GM18517 (cell line): ENCODE measurements at regions not wholly inside any gene's neighbourhood (a gene's known extent, or its start where the extent isn't known, plus 50 kb on each side); places are given as distances from the start of the nearest gene placed in this dataset.
"Not testable (repeated sequence)": the region's sequence is repeated elsewhere in the genome, so short reads cannot be mapped to it uniquely, and the experiment has no call there.

Experiments
- ATAC-seq: cut with Tn5 transposase; IDR thresholded peaks from one replicate; pipeline ENCODE4 v1.9.1; 2021; ENCODE audit warnings: mild to moderate bottlenecking, moderate library complexity; ENCODE audit not compliant: unreplicated experiment

DNA sequence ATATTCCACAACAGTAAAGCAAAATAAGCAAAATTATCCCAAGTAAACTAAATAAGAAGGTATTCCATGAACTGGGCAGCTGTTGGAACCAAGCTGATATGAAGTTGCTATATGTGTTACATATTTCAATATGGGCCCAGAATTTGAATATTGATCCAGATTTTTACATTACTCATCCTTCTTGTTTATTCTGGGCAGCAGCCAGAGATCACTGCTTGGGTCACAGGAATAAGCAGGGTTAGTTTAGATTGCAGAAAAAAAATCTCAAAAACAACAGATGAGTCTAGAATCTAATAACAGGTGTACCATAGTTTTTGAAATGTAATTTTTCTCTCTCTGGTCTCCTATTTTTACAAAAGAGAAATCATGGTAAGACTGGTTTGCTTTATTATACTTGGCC, 171.5 kb upstream of the NAMPT start:
- ATAC-seq = no peak

- ATAC-seq = no peak
Measured at GRCh38 chr7:106452031-106452851, 167.5 kb upstream of the NAMPT start.

GRCh38 chr7:106451171-106451570, 166.4 kb upstream of the NAMPT start:
- no peak for ATAC-seq

DNA sequence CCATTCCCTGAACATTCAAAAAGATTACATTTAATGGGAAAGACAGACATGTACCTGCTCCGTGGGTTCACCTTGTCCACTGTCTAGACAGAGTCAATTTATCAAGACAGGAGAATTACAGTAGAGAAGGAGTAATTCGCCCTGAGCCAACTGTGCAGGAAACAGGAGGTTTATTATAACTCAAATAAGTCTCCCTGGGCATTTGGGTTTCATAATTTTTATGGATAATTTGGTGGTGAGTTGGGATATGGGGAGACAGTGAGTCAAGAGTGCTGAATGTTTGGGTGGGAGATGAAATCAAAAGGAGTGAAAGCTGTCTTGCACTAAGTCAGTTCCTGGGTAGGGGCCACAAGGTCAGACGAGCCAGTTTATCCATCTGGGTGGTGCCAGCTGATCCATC, 165.9 kb upstream of the NAMPT start:
- ATAC-seq = no peak

DNA sequence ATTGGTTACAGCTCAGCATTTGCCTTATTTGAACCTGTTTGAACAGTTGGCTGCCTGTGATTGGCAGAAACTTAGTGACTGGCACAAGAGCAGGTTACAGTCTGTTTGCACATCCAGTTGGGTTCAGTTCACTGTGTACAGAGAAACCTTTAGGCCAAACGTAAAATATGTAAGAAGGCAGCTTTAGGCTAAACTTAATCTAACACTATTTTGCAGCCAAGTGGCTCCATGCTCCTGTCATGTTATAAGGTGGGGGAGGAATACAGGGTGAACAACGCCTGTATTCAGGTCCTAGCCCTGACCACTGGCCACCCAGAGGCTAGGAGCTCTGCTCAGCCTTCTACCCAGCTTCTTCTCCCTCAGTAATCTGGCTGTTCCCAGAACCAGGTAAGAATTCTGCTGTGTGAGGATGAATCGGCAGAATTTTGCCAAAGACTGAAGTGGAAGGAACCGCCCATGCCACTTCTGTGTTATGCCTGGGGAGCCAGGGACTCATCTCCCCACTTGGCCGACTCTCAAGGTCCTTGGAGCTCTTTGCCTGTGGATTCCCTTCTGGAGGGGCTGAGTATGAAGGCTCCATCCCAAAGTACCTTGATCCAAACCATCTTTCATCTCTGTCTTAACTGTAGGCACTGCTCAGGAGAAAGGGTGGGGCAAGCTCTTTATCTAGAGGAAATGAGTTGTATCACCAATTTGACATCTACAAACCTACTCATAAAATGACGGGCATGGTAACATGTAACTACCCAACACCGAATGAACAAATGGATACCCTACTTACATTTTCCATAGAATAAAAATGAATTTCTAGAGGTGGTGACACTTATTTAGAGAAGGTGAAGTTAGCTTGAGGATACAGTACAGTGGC, 164.4 kb upstream of the NAMPT start:
- ATAC-seq = no peak

DNA sequence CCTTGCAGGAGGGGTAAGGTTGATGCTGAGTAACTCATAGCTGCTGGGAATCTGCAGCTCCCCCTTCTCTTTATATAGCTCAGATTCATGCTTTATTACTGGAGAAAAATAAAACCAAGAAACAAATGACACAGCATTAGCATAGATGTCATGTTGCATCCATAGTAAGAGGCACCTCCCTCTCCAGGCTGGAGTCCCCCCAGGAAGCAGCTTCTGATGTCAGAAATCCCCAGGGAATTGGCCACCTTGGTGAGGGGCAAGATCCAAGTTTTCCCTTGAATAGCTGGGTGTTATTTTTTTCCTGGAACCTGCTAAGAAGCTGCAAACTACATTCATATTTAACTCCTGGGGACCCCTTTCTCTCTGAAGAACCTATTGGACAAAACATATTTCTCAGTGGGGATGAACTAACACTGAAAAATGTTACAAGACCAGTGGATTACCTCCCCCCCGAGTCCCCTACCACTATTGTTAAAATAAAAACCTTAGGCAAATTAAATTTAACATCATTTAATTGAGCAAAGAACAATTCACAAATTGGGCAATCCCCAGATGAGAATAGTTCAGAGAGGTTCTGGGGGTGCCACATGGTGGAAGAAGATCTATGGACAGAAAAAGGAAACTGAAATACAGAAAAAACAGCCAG, 163.7 kb upstream of the NAMPT start:
- no peak for ATAC-seq

DNA sequence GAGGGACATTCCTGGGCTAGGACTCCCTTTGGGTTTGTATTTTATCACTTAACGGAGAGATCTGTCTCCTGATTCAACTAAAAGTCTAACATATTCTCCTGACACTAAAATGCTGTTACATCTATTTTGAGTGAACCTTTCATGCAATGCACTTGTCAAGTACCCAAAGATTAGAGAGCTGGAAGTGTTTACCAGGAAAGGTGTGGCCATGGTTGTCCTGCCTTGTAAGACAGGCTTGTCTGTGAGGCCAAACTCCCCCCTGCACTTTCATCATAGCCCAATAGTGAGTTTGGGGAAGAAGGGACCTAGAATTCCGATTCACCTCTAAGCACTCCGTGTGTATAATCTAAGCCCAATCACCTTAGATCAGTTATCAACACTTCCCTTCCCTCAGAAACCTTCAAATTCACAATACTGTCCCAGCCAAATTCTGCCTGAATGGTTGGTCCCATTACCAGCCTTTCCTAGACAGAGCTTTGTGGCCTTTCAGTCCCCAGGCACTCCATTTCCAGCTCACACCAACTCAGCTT, 162.6 kb upstream of the NAMPT start:
- ATAC-seq = no peak

GRCh38 chr7:106445366-106445765, 160.6 kb upstream of the NAMPT start:
- not testable (repeated sequence) for ATAC-seq

GRCh38 chr7:106444068-106444655, 159.4 kb upstream of the NAMPT start:
- ATAC-seq = no peak

DNA sequence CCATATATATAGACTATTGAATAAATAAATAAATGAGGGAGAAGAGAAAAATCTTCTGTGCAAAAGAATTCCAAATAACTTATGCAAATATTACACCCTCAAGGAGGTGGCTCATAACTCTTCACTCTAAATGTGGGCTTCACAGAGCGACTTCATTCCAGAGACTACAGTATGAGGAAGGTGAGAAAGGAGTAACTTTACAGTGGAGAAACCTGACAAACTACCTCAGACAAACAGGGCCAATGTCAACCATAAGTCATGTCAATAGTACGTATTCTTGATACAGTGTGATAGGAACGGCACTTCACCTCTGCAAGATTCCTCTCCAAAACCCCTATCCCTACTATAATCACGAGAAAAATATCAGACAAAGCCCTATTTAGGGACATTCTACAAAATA, 158.4 kb upstream of the NAMPT start:
- ATAC-seq = no peak

DNA sequence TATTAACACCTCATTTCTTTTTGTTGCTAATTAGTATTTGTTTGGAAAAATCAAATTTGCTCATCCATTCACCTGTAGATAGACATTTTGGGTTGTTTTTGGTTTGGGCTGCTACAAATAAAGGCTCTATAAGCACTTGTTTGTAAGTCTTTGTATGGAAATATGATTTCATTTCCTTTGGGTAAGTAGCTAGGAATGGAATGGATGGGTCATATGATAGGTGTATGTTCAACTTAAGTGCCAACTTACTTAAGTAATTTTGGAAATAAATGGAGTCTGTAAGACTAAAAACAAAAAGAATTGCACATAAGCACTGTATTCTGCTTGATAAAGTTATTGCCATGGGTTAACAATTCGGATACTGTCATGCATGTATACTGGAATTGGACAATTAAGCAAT, 157.7 kb upstream of the NAMPT start:
- ATAC-seq = no peak

GRCh38 chr7:106441343-106441742, 156.6 kb upstream of the NAMPT start:
- not testable (repeated sequence) for ATAC-seq

DNA sequence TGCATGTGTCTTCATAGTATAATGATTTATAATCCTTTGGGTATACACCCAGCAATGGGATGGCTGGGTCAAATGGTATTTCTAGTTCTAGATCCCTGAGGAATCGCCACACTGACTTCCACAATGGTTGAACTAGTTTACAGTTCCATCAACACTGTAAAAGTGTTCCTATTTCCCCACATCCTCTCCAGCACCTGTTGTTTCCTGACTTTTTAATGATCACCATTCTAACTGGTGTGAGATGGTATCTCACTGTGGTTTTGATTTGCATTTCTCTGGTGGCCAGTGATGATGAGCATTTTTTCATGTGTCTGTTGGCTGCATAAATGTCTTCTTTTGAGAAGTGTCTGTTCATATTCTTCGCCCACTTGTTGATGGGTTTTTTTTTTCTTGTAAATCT, 152.2 kb upstream of the NAMPT start:
- ATAC-seq = not testable (repeated sequence)

DNA sequence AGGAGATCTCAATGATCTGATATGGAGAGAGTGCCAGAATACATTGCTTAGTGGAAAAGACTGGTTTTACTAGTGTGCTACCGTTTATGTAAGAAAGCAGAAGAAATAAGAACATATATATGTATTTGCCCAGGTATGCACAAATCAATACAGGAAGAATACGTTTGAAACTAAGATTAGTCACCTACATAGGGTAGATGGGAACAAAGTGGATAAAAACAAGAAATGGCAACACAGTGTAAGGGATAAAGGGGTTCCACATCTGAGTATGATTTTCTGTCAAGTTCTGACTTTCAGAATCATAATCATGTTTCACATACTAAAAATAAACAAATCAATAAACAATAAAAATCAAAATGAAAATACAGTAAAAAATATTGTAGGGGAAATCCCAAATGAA, 148.6 kb upstream of the NAMPT start:
- no peak for ATAC-seq

DNA sequence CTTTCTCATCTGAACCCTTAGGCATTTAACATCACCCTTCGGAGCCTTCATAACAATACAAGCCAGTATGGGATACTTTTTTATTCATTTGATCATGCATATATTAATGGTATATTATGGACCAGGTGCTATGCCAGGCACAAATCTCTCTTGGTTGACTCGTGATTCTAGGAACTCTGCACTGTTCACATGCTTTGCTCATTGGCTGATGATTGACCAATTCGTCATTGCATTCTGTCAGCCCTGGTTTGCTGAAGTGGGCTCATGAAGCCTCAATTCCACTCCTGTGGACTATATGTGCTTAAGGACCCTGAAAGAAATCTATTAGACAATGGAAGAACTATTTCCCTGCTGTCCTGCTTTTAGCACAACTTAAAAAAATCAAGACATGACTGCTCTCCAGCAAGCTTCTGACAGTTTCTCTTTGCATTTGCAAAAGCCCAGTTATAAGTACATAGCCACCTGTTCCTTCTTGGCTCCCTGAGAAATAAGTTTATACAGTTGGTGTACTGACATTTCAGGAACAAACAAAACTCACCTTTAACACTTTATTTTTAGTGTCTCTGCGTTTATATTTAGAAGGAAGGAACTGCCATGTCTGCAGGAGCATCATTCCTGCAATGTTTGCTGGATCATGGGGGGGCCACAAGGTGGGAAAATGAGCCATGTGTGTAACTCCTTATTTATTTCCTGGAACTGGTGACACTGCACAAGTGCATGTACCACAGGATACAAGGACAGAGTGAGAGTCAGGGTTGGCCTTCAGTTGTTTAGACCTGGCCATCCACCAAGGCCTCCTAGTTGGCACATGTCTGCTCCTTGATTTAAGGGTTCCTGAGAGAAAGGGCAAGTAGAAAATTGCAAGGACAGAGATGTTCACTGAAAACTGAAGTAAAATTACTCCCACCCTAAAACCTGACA, 146.0 kb upstream of the NAMPT start:
- ATAC-seq = no peak

DNA sequence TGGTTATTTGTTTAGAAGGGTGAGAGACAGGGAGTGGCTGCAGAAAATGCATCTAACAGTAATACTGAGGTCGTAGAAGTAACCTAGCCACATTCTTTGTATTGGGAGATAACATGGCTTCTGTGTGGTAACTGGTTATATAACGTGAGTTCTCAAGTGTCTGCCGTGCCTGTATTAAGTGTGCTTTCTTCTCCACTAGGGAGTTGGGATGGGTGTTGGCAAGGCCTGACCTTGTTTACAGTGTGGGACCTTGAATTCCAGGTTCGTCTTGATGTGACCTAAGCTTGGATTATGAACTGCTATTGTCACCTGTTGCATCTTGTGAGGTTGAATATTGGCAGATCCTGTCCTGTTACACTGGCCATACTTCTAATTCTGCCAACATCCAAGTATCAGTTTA, 145.3 kb upstream of the NAMPT start:
- no peak for ATAC-seq

DNA sequence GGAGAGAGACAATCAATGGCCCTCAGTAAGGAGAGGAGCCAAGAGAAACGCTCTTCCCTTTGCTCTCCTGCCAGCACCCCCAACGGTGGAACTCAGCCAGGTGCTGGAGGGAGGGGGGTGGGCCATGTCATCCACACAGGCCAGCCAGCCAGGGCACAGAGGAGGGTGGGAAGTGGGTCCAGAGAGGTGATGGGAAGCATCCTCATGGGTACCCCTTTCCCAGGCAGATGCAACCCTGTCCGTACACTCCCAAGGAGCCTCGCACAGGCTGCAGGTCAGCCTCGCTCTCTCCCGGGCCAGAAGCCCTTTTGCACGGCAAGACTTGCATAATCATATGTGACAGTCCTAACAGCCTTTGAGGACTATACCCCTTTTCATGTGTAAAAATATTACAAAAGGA, 142.0 kb upstream of the NAMPT start:
- ATAC-seq = no peak

GRCh38 chr7:106425017-106425719, 140.4 kb upstream of the NAMPT start:
- peak; percentile 88 for ATAC-seq

DNA sequence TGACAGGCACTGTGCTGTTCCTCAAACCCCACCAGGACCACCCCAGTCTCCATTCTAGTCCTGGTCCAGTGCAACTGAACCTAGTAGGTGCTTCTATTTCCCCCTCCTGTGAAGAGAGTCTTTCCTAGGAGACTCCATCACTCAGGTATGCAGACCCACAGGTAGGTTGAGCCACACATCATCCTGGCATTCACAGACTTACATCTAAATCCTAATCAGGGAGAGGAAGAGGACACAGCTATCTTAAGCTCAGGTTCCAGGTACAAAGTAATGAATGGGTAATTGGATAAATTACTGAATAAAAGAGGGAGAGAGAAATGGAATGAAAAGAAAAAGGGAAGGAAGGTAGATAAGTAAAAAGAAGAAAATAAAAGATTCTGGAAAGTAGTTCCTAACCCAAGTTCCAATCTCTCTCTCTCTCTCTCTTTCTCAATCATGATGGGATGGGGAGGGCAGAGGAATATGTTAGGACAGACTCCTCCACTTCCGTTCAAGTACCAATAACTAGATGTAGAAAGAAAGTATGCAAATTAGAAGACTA, 139.8 kb upstream of the NAMPT start:
- no peak for ATAC-seq
